Activated T-helper 1 cell treated with anti-CD3 and anti-CD28 coated beads, Interleukin-12 subunit alpha, Interleukin-12 subunit beta, Interleukin-2, Interleukin-4 antibody, amounts not matched to agents 30 ng/mL and 10 ng/mL and 1 ng/mL, durations not matched to agents 14 hours and 24 hours and 36 hours (primary cell): ENCODE measurements at regions not wholly inside any gene's neighbourhood (a gene's known extent, or its start where the extent isn't known, plus 50 kb on each side); places are given as distances from the start of the nearest gene placed in this dataset.
"Not testable (repeated sequence)": the region's sequence is repeated elsewhere in the genome, so short reads cannot be mapped to it uniquely, and the experiment has no call there.

ENCODE experiments used
- DNase-seq: peaks from one replicate; pipeline ENCODE4 v3.0.0; 2021; ENCODE audit warnings: low spot score
- H3K27ac Mint-ChIP-seq: one replicate; pipeline ENCODE4 v1.8.0; 2021; ENCODE audit warnings: mild to moderate bottlenecking, mixed read lengths
- H3K27me3 Mint-ChIP-seq: one replicate; pipeline ENCODE4 v1.8.0; 2022; ENCODE audit warnings: mild to moderate bottlenecking, moderate library complexity, mixed read lengths; ENCODE audit not compliant: insufficient read depth
- H3K36me3 Mint-ChIP-seq: one replicate; pipeline ENCODE4 v1.8.0; 2021; ENCODE audit warnings: low read depth, mixed read lengths
- H3K4me1 Mint-ChIP-seq: one replicate; pipeline ENCODE4 v1.8.0; 2021; ENCODE audit warnings: low read depth, mixed read lengths
- H3K4me3 Mint-ChIP-seq: one replicate; pipeline ENCODE4 v1.8.0; 2021; ENCODE audit warnings: mild to moderate bottlenecking, moderate library complexity, mixed read lengths
- H3K9me3 Mint-ChIP-seq: one replicate; pipeline ENCODE4 v1.8.0; 2021; ENCODE audit warnings: mixed read lengths
- intact Hi-C: fragments of 100-400 bp; cut with micrococcal nuclease; formaldehyde crosslinking; loops from one replicate; pipeline ENCODE4 v1.15.1; 2024

DNA sequence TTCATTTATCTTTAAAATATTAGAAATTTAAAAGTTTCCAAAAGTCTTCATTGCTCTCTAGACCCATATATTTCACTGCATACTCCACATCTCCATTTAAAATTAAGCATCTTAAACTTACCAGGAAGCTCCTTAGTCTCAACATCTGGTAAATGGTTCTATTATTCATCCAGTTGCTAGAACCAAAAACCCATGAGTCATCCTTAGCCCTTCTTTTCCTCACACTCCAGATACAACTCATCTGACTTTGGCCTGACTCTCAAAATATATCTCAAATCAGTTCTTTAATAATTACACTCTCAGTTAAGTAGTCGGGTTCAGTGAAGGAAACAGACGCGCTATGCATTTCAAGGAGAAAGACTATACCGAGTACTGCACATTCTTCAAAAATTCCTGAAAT is 110.2 kb upstream of the COX7C start:
- no peaks in the 10 kb centered on the region for H3K36me3 Mint-ChIP-seq
- intact Hi-C loops, result no loop called here
- H3K27me3 Mint-ChIP-seq, result no peaks in the 10 kb centered on the region
- no peak overlapping the region for H3K27ac Mint-ChIP-seq
- H3K4me3 Mint-ChIP-seq, result no peak overlapping the region
- H3K4me1 Mint-ChIP-seq, result no peaks in the 10 kb centered on the region
- no peak for DNase-seq
- peaks cover 11% of the 10 kb centered on the region for H3K9me3 Mint-ChIP-seq

DNA sequence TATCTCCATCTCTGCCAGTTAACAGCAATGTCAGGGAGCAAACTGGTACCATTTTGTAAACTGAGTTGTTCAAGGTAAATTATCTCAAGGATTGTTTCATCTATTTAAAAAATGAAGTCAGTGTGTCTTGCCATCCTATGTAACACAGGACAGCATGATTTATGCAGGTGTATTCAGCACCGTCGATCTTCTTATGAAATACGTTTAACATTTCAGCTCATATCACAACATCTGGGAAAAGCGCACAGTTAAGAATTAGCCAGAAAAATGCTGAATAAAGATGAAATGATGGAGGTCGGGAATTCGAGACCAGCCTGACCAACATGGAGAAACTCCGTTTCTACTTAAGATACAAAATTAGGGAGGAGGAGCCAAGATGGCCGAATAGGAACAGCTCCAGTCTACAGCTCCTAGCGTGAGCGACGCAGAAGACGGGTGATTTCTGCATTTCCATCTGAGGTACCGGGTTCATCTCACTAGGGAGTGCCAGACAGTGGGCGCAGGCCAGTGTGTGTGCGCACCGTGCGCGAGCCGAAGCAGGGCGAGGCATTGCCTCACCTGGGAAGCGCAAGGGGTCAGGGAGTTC is 107.3 kb upstream of the COX7C start:
- H3K4me3 Mint-ChIP-seq, H3K27ac Mint-ChIP-seq, DNase-seq, H3K36me3 Mint-ChIP-seq, H3K27me3 Mint-ChIP-seq, intact Hi-C loops, H3K4me1 Mint-ChIP-seq: not testable (repeated sequence)
- H3K9me3 Mint-ChIP-seq, result peaks cover 11% of the 10 kb centered on the region

GRCh38 chr5:86523718-86524117 is 94.0 kb upstream of the COX7C start:
- Mint-ChIP-seq H3K27me3 (peaks cover 3% of the 10 kb centered on the region), H3K27ac (no peak overlapping the region), H3K36me3 (no peaks in the 10 kb centered on the region), H3K9me3 (no peaks in the 10 kb centered on the region), H3K4me3 (no peak overlapping the region), H3K4me1 (no peaks in the 10 kb centered on the region)
- DNase-seq, result no peak
- intact Hi-C loops, result no loop called here

- Mint-ChIP-seq H3K36me3 (no peaks in the 10 kb centered on the region), H3K27ac (no peak overlapping the region), H3K9me3 (no peaks in the 10 kb centered on the region), H3K4me1 (no peaks in the 10 kb centered on the region), H3K4me3 (no peak overlapping the region), H3K27me3 (peaks cover 3% of the 10 kb centered on the region)
- no peak for DNase-seq
- intact Hi-C loops, result no loop called here
Measured at GRCh38 chr5:86525622-86526021, 92.1 kb upstream of the COX7C start.

DNA sequence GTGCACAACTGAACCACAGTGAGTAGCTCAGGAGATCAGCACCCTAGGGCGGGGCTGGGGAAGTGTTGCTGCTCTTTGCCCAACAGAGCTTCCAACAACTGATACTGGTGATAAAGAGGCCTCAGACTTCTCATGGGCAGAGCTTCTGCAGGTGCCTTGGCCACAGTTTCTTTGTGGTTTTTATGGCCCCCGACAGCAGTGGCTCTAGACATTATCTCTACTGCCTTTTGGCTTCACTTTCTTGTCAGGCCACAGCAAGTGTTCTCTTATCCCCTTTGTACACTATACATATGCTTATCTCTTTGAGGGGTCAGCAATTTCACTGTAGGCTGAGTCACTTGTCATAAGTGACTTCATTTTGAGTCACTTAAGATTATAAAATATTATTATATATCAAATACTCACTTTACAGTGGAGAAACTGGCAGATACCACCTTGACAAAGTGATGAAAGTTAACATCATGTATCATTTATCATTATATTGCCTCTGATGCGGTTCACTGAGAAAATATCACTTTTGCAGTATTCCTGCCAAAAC is 90.9 kb upstream of the COX7C start:
- Mint-ChIP-seq H3K36me3 (no peaks in the 10 kb centered on the region), H3K4me1 (no peaks in the 10 kb centered on the region), H3K27ac (no peak overlapping the region), H3K9me3 (no peaks in the 10 kb centered on the region), H3K4me3 (no peak overlapping the region), H3K27me3 (peaks cover 3% of the 10 kb centered on the region)
- DNase-seq, result no peak
- intact Hi-C loops, result no loop called here

- Mint-ChIP-seq H3K27me3 (no peaks in the 10 kb centered on the region), H3K27ac (no peak overlapping the region), H3K4me3 (no peak overlapping the region), H3K9me3 (no peaks in the 10 kb centered on the region), H3K36me3 (no peaks in the 10 kb centered on the region), H3K4me1 (no peaks in the 10 kb centered on the region)
- intact Hi-C loops, result no loop called here
- no peak for DNase-seq
Measured at GRCh38 chr5:86532429-86532828, 85.3 kb upstream of the COX7C start.

GRCh38 chr5:86536396-86536795 is 81.3 kb upstream of the COX7C start:
- no peak overlapping the region for H3K4me3 Mint-ChIP-seq
- no peak overlapping the region for H3K27ac Mint-ChIP-seq
- intact Hi-C loops, result no loop called here
- no peaks in the 10 kb centered on the region for H3K27me3 Mint-ChIP-seq
- H3K36me3 Mint-ChIP-seq, result no peaks in the 10 kb centered on the region
- no peaks in the 10 kb centered on the region for H3K9me3 Mint-ChIP-seq
- DNase-seq, result no peak
- H3K4me1 Mint-ChIP-seq, result no peaks in the 10 kb centered on the region

DNA sequence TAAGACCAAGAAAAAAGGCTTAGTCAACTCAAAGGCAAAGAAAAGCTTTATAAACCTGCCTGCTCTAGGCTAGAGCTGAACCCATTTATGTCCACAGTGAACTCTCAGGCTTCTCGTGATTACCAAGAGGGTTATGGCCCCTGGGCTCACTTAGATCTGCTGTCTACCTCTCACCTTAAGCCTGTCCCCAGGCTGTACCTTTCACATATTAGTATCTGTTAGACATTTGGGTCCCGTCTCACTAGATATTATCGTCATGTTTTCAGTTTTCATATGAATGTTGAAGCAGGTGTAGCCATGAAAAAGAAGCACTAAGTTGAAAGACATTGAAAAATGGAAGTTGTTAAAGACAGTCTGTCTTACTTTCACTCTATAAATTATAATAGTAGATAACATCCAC is 75.2 kb upstream of the COX7C start:
- H3K36me3 Mint-ChIP-seq, result no peaks in the 10 kb centered on the region
- H3K9me3 Mint-ChIP-seq, result no peaks in the 10 kb centered on the region
- intact Hi-C loops, result no loop called here
- no peaks in the 10 kb centered on the region for H3K4me1 Mint-ChIP-seq
- H3K27ac Mint-ChIP-seq, result no peak overlapping the region
- no peaks in the 10 kb centered on the region for H3K27me3 Mint-ChIP-seq
- H3K4me3 Mint-ChIP-seq, result no peak overlapping the region
- no peak for DNase-seq

DNA sequence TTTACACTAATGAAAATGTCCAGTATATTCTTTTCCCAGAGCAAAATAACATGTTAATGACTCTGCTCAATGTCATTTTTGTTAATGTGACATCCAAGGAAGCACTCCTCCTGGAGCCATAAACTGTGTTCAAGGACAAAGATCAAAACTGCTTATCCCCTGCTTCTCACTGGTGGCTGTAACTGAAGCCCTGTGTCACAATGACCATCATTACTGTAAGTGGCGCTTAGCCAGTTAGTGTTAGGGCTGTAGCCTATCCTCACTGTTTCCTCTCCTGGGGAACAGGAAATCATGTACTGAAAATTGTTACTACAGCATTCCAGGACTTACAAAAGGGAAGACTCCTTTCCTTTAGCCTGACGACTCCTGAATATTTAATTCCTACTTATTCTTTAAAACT is 71.7 kb upstream of the COX7C start:
- intact Hi-C loops, result no loop called here
- no peaks in the 10 kb centered on the region for H3K9me3 Mint-ChIP-seq
- H3K27ac Mint-ChIP-seq, result no peak overlapping the region
- H3K27me3 Mint-ChIP-seq, result no peaks in the 10 kb centered on the region
- no peaks in the 10 kb centered on the region for H3K4me1 Mint-ChIP-seq
- no peak for DNase-seq
- H3K4me3 Mint-ChIP-seq, result no peak overlapping the region
- H3K36me3 Mint-ChIP-seq, result no peaks in the 10 kb centered on the region

DNA sequence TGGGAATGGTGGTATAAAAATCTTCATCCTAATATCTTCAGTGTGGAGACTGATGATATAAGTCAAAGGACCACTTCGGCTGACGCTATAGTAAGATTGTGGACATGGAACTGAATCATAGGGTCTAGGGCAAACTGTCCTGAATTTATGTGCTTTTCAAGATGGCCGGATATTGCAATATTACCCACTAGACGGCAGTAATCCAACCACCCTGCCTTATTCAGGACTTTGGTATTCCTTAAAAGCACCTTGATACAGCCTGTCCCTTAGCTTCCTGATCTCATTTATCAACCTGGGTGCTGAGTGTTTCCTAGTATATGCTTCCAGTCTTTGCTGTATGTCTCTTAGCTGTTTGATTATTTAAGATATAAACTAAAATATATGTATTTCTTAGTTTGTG is 71.2 kb upstream of the COX7C start:
- no peak for DNase-seq
- Mint-ChIP-seq H3K4me1 (no peaks in the 10 kb centered on the region), H3K9me3 (no peaks in the 10 kb centered on the region), H3K27ac (no peak overlapping the region), H3K4me3 (no peak overlapping the region), H3K36me3 (no peaks in the 10 kb centered on the region), H3K27me3 (no peaks in the 10 kb centered on the region)
- intact Hi-C loops, result no loop called here

DNA sequence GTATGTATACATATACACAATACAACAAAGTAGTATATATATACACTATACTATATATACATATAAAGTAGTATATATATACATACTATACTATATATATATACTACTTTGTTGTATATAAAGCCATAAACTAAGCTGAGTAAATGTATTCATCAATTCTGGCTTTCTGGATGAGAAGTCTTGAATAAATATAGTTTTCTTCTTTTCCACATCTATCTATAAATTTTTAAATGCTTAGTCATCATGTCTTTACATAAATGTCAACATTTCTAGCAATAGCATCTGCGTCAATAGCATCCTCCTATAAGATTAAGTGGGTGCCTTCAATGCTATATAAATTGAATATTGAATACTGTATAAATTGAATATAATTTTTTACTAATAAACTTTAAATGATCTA is 63.1 kb upstream of the COX7C start:
- no peaks in the 10 kb centered on the region for H3K27me3 Mint-ChIP-seq
- intact Hi-C loops, result no loop called here
- H3K27ac Mint-ChIP-seq, result no peak overlapping the region
- H3K4me3 Mint-ChIP-seq, result no peak overlapping the region
- H3K9me3 Mint-ChIP-seq, result no peaks in the 10 kb centered on the region
- DNase-seq, result no peak
- no peaks in the 10 kb centered on the region for H3K36me3 Mint-ChIP-seq
- H3K4me1 Mint-ChIP-seq, result no peaks in the 10 kb centered on the region

DNA sequence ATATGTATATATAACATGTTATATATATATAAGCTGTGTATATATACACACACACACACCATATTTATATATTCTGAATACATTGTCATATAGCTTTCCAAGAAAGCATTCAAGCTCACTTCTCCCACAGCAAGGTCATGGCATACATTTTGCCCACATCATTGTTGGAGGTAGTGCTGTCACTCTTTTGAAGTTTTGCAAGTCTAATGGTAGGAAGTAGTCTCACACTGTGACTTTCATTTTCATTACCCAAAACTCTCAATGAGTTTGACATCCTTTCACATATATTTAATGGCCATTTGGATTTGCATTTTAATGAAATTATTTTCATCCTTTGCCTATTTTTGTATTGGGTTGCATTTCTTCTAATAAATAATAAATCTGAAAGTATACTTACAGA is 59.8 kb upstream of the COX7C start:
- Mint-ChIP-seq H3K9me3 (no peaks in the 10 kb centered on the region), H3K27ac (no peak overlapping the region), H3K4me1 (no peaks in the 10 kb centered on the region), H3K27me3 (no peaks in the 10 kb centered on the region), H3K36me3 (no peaks in the 10 kb centered on the region), H3K4me3 (no peak overlapping the region)
- DNase-seq, result no peak
- intact Hi-C loops, result no loop called here

DNA sequence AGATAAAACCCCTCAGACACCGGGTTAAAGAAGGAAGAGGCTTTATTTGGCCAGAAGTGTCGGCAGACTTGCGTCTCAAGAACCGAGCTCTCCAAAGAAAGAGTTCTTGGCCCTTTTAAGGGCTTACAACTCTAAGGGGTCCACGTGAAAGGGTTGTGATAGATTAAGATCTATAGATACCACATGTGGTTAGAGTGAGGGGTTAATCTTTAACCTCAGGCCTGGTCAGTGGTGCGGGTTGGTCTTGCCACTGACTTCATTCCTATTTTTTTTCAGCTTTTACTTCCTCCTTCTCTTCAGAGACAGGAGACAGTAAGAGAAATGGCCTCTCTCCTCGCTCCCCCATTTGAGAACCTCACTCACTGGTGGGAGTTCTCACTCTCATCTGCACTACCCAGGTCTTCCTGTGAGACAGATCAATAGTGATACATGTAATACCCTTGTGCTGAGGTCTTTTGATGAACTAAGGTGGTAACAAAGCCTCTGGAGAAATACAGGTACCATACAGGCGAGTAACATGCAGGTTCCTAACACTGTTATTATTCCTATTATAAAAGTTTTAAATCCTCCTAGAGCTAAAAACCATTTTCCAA is 52.4 kb upstream of the COX7C start:
- Mint-ChIP-seq H3K36me3 (no peaks in the 10 kb centered on the region), H3K27ac (no peak overlapping the region), H3K9me3 (no peaks in the 10 kb centered on the region), H3K4me3 (no peak overlapping the region), H3K27me3 (peaks cover 3% of the 10 kb centered on the region), H3K4me1 (no peaks in the 10 kb centered on the region)
- intact Hi-C loops, result no loop called here
- DNase-seq, result no peak

DNA sequence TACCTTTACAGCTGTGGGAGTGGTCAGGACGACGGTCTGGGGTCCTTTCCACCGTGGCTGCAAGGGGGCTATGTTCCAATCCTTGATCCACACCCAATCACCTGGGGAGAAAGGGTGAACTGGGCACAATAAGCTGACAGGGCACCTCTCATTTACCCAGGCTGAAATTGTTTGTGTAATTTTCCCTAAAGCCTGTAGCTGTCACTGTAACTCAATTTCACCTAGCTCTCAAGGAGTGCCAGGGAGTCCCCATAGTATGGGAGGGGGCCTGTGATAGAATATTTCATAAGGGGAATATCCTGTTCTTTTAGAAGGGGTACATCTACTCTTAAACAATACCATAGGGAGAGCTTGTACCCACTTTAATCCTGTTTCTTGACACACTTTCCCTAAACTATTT is 51.7 kb upstream of the COX7C start:
- H3K9me3 Mint-ChIP-seq, DNase-seq, intact Hi-C loops, H3K36me3 Mint-ChIP-seq, H3K27ac Mint-ChIP-seq, H3K27me3 Mint-ChIP-seq, H3K4me1 Mint-ChIP-seq, H3K4me3 Mint-ChIP-seq: not testable (repeated sequence)
